Activated CD4-positive, alpha-beta T cell treated with anti-CD3 and anti-CD28 coated beads for 36 hours (primary cell): ENCODE measurements at regions not wholly inside any gene's neighbourhood (a gene's known extent, or its start where the extent isn't known, plus 50 kb on each side); places are given as distances from the start of the nearest gene placed in this dataset.
"Not testable (repeated sequence)": the region's sequence is repeated elsewhere in the genome, so short reads cannot be mapped to it uniquely, and the experiment has no call there.

ENCODE experiments used
- ATAC-seq: fragments of 200-7000 bp; cut with Tn5 transposase; one replicate; pipeline ENCODE4 v1.10.0; 2021; ENCODE audit warnings: mild to moderate bottlenecking, moderate library complexity
- CTCF ChIA-PET: fragments of 350-600 bp; sonication (Branson Sonifier 250); formaldehyde crosslinking; loops from one replicate; lab custom pipeline; 2021; ENCODE audit warnings: antibody characterized with exemption; lab: Charles Lee
- POLR2A ChIA-PET: fragments of 350-600 bp; sonication (Branson Sonifier 250); formaldehyde crosslinking; loops from one replicate; lab custom pipeline; 2021; ENCODE audit warnings: antibody characterized with exemption, inconsistent platforms; lab: Charles Lee
- DNase-seq: peaks from one replicate; pipeline ENCODE4 v3.0.0-alpha.2; 2020
- H3K27ac Mint-ChIP-seq: one replicate; pipeline ENCODE4 v1.8.0; 2021; ENCODE audit warnings: mixed read lengths
- H3K27me3 Mint-ChIP-seq: one replicate; pipeline ENCODE4 v1.8.0; 2021; ENCODE audit warnings: mixed read lengths
- H3K36me3 Mint-ChIP-seq: one replicate; pipeline ENCODE4 v1.8.0; 2021; ENCODE audit warnings: low read depth, mixed read lengths
- H3K4me1 Mint-ChIP-seq: one replicate; pipeline ENCODE4 v1.8.0; 2021; ENCODE audit warnings: mixed read lengths
- H3K4me3 Mint-ChIP-seq: one replicate; pipeline ENCODE4 v1.8.0; 2021; ENCODE audit warnings: mild to moderate bottlenecking, moderate library complexity, mixed read lengths
- H3K9me3 Mint-ChIP-seq: one replicate; pipeline ENCODE4 v1.8.0; 2021; ENCODE audit warnings: low read depth, mixed read lengths
- intact Hi-C, 2 experiments: fragments of 100-400 bp; cut with DNase I in 1 of 2; cut with micrococcal nuclease in 1 of 2; formaldehyde crosslinking; loops; one replicate each; pipeline versions ENCODE4 v1.14.2 to v1.15.1; 2022 to 2024; cut with DNase I, micrococcal nuclease

GRCh38 chr7:46072722-46073121 is 151.7 kb upstream of the IGFBP3 start:
- H3K36me3 Mint-ChIP-seq: no peaks in the 10 kb centered on the region
- DNase-seq: no peak
- ChIA-PET CTCF (interaction anchor here (1.4 kb wide), 1 partner anchor 10 kb away, joined by 3 read pairs; no protein-coding TSS in a partner anchor), POLR2A (no interaction called here)
- intact Hi-C loops: no loop called here
- H3K27me3 Mint-ChIP-seq: peaks cover 9% of the 10 kb centered on the region
- H3K4me3 Mint-ChIP-seq: no peak overlapping the region
- ATAC-seq: no peak
- H3K9me3 Mint-ChIP-seq: no peaks in the 10 kb centered on the region
- H3K4me1 Mint-ChIP-seq: no peaks in the 10 kb centered on the region
- no peak overlapping the region for H3K27ac Mint-ChIP-seq

GRCh38 chr7:46071601-46072000 is 150.5 kb upstream of the IGFBP3 start:
- Mint-ChIP-seq H3K4me3 (no peak overlapping the region), H3K36me3 (no peaks in the 10 kb centered on the region), H3K9me3 (no peaks in the 10 kb centered on the region), H3K4me1 (no peaks in the 10 kb centered on the region), H3K27me3 (peaks cover 9% of the 10 kb centered on the region), H3K27ac (no peak overlapping the region)
- CTCF ChIA-PET: interaction anchor here (1.4 kb wide), 1 partner anchor 11 kb away, joined by 3 read pairs; no protein-coding TSS in a partner anchor
- DNase-seq: no peak
- intact Hi-C loops: no loop called here
- POLR2A ChIA-PET: no interaction called here
- no peak for ATAC-seq

- H3K36me3 Mint-ChIP-seq: no peaks in the 10 kb centered on the region
- POLR2A ChIA-PET: no interaction called here
- no peak overlapping the region for H3K27ac Mint-ChIP-seq
- peaks cover 9% of the 10 kb centered on the region for H3K27me3 Mint-ChIP-seq
- H3K4me1 Mint-ChIP-seq: no peaks in the 10 kb centered on the region
- no peak for ATAC-seq
- CTCF ChIA-PET: interaction anchor here (0.7 kb wide), 1 partner anchor 59 kb away, joined by 3 read pairs; no protein-coding TSS in a partner anchor
- intact Hi-C loops: no loop called here
- no peak overlapping the region for H3K4me3 Mint-ChIP-seq
- no peak for DNase-seq
- no peaks in the 10 kb centered on the region for H3K9me3 Mint-ChIP-seq
Observed at GRCh38 chr7:46071076-46071475, 150.0 kb upstream of the IGFBP3 start.

- Mint-ChIP-seq H3K36me3 (no peaks in the 10 kb centered on the region), H3K4me3 (no peak overlapping the region), H3K4me1 (no peaks in the 10 kb centered on the region), H3K27me3 (peaks cover 2% of the 10 kb centered on the region), H3K9me3 (no peaks in the 10 kb centered on the region), H3K27ac (no peak overlapping the region)
- ATAC-seq (no peak), DNase-seq (no peak)
- POLR2A ChIA-PET: no interaction called here
- CTCF ChIA-PET: no interaction called here
- intact Hi-C loops: no loop called here
Observed at GRCh38 chr7:46068159-46068558, 147.1 kb upstream of the IGFBP3 start.

- Mint-ChIP-seq H3K4me3 (no peak overlapping the region), H3K36me3 (no peaks in the 10 kb centered on the region), H3K27ac (no peak overlapping the region), H3K9me3 (no peaks in the 10 kb centered on the region), H3K27me3 (no peaks in the 10 kb centered on the region), H3K4me1 (no peaks in the 10 kb centered on the region)
- CTCF ChIA-PET: no interaction called here
- intact Hi-C loops: no loop called here
- no peak for ATAC-seq
- POLR2A ChIA-PET: no interaction called here
- DNase-seq: no peak
Observed at GRCh38 chr7:46059308-46060020, 138.4 kb upstream of the IGFBP3 start.

GRCh38 chr7:46058086-46058823 is 137.2 kb upstream of the IGFBP3 start:
- no peak overlapping the region for H3K27ac Mint-ChIP-seq
- intact Hi-C loops: no loop called here

GRCh38 chr7:46054915-46055314 is 133.8 kb upstream of the IGFBP3 start:
- H3K4me3 Mint-ChIP-seq: no peak overlapping the region
- intact Hi-C loops: no loop called here
- H3K36me3 Mint-ChIP-seq: no peaks in the 10 kb centered on the region
- ChIA-PET CTCF (no interaction called here), POLR2A (no interaction called here)
- no peak for DNase-seq
- H3K4me1 Mint-ChIP-seq: no peaks in the 10 kb centered on the region
- no peak overlapping the region for H3K27ac Mint-ChIP-seq
- no peaks in the 10 kb centered on the region for H3K27me3 Mint-ChIP-seq
- ATAC-seq: no peak
- H3K9me3 Mint-ChIP-seq: no peaks in the 10 kb centered on the region

More at GRCh38 chr7:46058086-46058823, 137.2 kb upstream of the IGFBP3 start:
- POLR2A ChIA-PET: no interaction called here
- ATAC-seq (peak; percentile 30), DNase-seq (no peak)
- CTCF ChIA-PET: interaction anchor here (1.3 kb wide), 1 partner anchor 11 kb away, joined by 3 read pairs; no protein-coding TSS in a partner anchor
- no peaks in the 10 kb centered on the region for H3K9me3 Mint-ChIP-seq
- no peaks in the 10 kb centered on the region for H3K4me1 Mint-ChIP-seq
- no peak overlapping the region for H3K4me3 Mint-ChIP-seq
- no peaks in the 10 kb centered on the region for H3K27me3 Mint-ChIP-seq
- no peaks in the 10 kb centered on the region for H3K36me3 Mint-ChIP-seq

GRCh38 chr7:46054272-46054671 is 133.2 kb upstream of the IGFBP3 start:
- no peaks in the 10 kb centered on the region for H3K27me3 Mint-ChIP-seq
- no peaks in the 10 kb centered on the region for H3K9me3 Mint-ChIP-seq
- H3K36me3 Mint-ChIP-seq: no peaks in the 10 kb centered on the region
- no peak for ATAC-seq
- no peaks in the 10 kb centered on the region for H3K4me1 Mint-ChIP-seq
- no peak overlapping the region for H3K4me3 Mint-ChIP-seq
- no peak overlapping the region for H3K27ac Mint-ChIP-seq
- intact Hi-C loops: no loop called here
- POLR2A ChIA-PET: no interaction called here
- CTCF ChIA-PET: no interaction called here
- DNase-seq: no peak

- H3K9me3 Mint-ChIP-seq: no peaks in the 10 kb centered on the region
- intact Hi-C loops: no loop called here
- no peak overlapping the region for H3K4me3 Mint-ChIP-seq
- no peaks in the 10 kb centered on the region for H3K4me1 Mint-ChIP-seq
- ChIA-PET POLR2A (no interaction called here), CTCF (no interaction called here)
- H3K27ac Mint-ChIP-seq: no peak overlapping the region
- DNase-seq (no peak), ATAC-seq (no peak)
- no peaks in the 10 kb centered on the region for H3K27me3 Mint-ChIP-seq
- no peaks in the 10 kb centered on the region for H3K36me3 Mint-ChIP-seq
Observed at GRCh38 chr7:46047581-46047980, 126.5 kb upstream of the IGFBP3 start.

GRCh38 chr7:46043338-46043737 is 122.3 kb upstream of the IGFBP3 start:
- H3K27me3 Mint-ChIP-seq, DNase-seq, CTCF ChIA-PET, POLR2A ChIA-PET, ATAC-seq, H3K9me3 Mint-ChIP-seq, H3K4me3 Mint-ChIP-seq, H3K27ac Mint-ChIP-seq, intact Hi-C loops, H3K36me3 Mint-ChIP-seq, H3K4me1 Mint-ChIP-seq: not testable (repeated sequence)

GRCh38 chr7:46039813-46040212 is 118.7 kb upstream of the IGFBP3 start:
- H3K27ac Mint-ChIP-seq, DNase-seq, POLR2A ChIA-PET, CTCF ChIA-PET, ATAC-seq, H3K27me3 Mint-ChIP-seq, H3K4me3 Mint-ChIP-seq, H3K9me3 Mint-ChIP-seq, H3K4me1 Mint-ChIP-seq, H3K36me3 Mint-ChIP-seq, intact Hi-C loops: not testable (repeated sequence)

GRCh38 chr7:46035166-46035565 is 114.1 kb upstream of the IGFBP3 start:
- Mint-ChIP-seq H3K27ac (no peak overlapping the region), H3K9me3 (no peaks in the 10 kb centered on the region), H3K36me3 (no peaks in the 10 kb centered on the region), H3K4me3 (no peak overlapping the region), H3K27me3 (no peaks in the 10 kb centered on the region), H3K4me1 (no peaks in the 10 kb centered on the region)
- CTCF ChIA-PET: no interaction called here
- no peak for ATAC-seq
- POLR2A ChIA-PET: no interaction called here
- intact Hi-C loops: no loop called here
- no peak for DNase-seq
